H1 (cell line): ENCODE measurements at regions not wholly inside any gene's neighbourhood (a gene's known extent, or its start where the extent isn't known, plus 50 kb on each side); places are given as distances from the start of the nearest gene placed in this dataset.
A peak's percentile ranks its signal among the peaks of the same experiment; 100 is the strongest.

Experiments used
- CTCF ChIA-PET: fragments of 300-600 bp; sonication (Branson Sonifier 250); formaldehyde crosslinking; loops from one replicate; lab custom pipeline; 2021; ENCODE audit not compliant: partially characterized antibody; lab: Charles Lee
- POLR2A ChIA-PET: fragments of 300-600 bp; sonication (Branson Sonifier 250); formaldehyde crosslinking; loops from one replicate; lab custom pipeline; 2021; ENCODE audit warnings: inconsistent platforms; ENCODE audit not compliant: partially characterized antibody; lab: Charles Lee
- DNase-seq, 2 experiments: peaks; one replicate each; pipeline versions ENCODE4 v3.0.0 to v3.0.0-alpha.2; 2010 to 2022; ENCODE audit warnings: low spot score in 2 of 2, low read depth in 1 of 2, mixed read lengths in 1 of 2
- FAIRE-seq: peaks from 2 replicates; lab custom pipeline; 2011; peaks lifted over from hg19 to GRCh38; lab: Jason Lieb, UNC
- H2AFZ ChIP-seq: 2 replicates; pipeline ENCODE4 v1.8.1; 2012; ENCODE audit warnings: low read length, inconsistent platforms
- H2AK5ac ChIP-seq: 2 replicates; pipeline ENCODE4 v1.6.1; 2013; ENCODE audit warnings: low read depth, low read length
- H2BK120ac ChIP-seq: replicated peaks from 2 replicates; pipeline ENCODE3; 2013; ENCODE audit warnings: low read depth, low read length, inconsistent platforms
- H2BK12ac ChIP-seq: 2 replicates; pipeline ENCODE4 v1.6.1; 2013; ENCODE audit warnings: low read depth, low read length
- H2BK15ac ChIP-seq: 2 replicates; pipeline ENCODE4 v1.6.1; 2013; ENCODE audit warnings: low read length
- H2BK20ac ChIP-seq: 2 replicates; pipeline ENCODE4 v1.6.1; 2013; ENCODE audit warnings: low read length
- H2BK5ac ChIP-seq: 2 replicates; pipeline ENCODE4 v1.6.1; 2013; ENCODE audit warnings: low read depth, low read length
- H3K14ac ChIP-seq: 2 replicates; pipeline ENCODE4 v1.6.1; 2013; ENCODE audit warnings: inconsistent platforms; ENCODE audit not compliant: insufficient read length
- H3K18ac ChIP-seq: 2 replicates; pipeline ENCODE4 v1.6.1; 2013; ENCODE audit warnings: low read length; ENCODE audit errors: extremely low read depth
- H3K23ac ChIP-seq: 2 replicates; pipeline ENCODE4 v1.6.1; 2013; ENCODE audit warnings: inconsistent platforms; ENCODE audit not compliant: insufficient read length
- H3K23me2 ChIP-seq: 2 replicates; pipeline ENCODE4 v1.6.1; 2013; ENCODE audit warnings: low read depth, low read length
- H3K27ac ChIP-seq: 2 replicates; pipeline ENCODE4 v1.6.1; 2011; ENCODE audit warnings: low read depth, low read length, inconsistent platforms
- H3K27me3 ChIP-seq, 4 experiments: replicated peaks in 1 of 4; 1 replicate in 1 of 4; 2 replicates in 3 of 4; pipeline versions ENCODE4 v1.6.1 to v1.8.1; 2011 to 2013; ENCODE audit warnings: low read length in 3 of 4, mild to moderate bottlenecking in 3 of 4, inconsistent platforms in 2 of 4, mixed read lengths in 2 of 4, moderate library complexity in 1 of 4; ENCODE audit not compliant: control insufficient read depth in 3 of 4, insufficient read depth in 3 of 4; ENCODE audit errors: extremely low read depth in 1 of 4
- H3K36me3 ChIP-seq, 4 experiments: 2 replicates each; pipeline versions ENCODE4 v1.6.1 to v1.8.1; 2011 to 2013; ENCODE audit warnings: mild to moderate bottlenecking in 4 of 4, low read length in 3 of 4, moderate library complexity in 2 of 4, control low read depth in 1 of 4, inconsistent platforms in 1 of 4; ENCODE audit not compliant: insufficient read depth in 4 of 4, control insufficient read depth in 2 of 4
- H3K4ac ChIP-seq: replicated peaks from 2 replicates; pipeline ENCODE3; 2013; ENCODE audit warnings: low read length, low read depth, mixed read lengths, inconsistent platforms; ENCODE audit not compliant: insufficient read length
- H3K4me1 ChIP-seq, 4 experiments: replicated peaks in 1 of 4; 1 replicate in 1 of 4; 2 replicates in 3 of 4; pipeline versions ENCODE4 v1.6.1 to v1.8.1; 2011 to 2013; ENCODE audit warnings: low read length in 3 of 4, inconsistent platforms in 2 of 4, mixed read lengths in 1 of 4; ENCODE audit not compliant: insufficient read depth in 4 of 4, control insufficient read depth in 3 of 4
- H3K4me2 ChIP-seq, 2 experiments: 2 replicates each; pipeline versions ENCODE4 v1.6.1 to v1.8.1; 2011 to 2013; ENCODE audit warnings: low read depth in 2 of 2, low read length in 2 of 2, control low read depth in 1 of 2, inconsistent platforms in 1 of 2, mild to moderate bottlenecking in 1 of 2; ENCODE audit not compliant: insufficient read depth in 1 of 2
- H3K4me3 ChIP-seq, 4 experiments: fragments of 200-600, 300-600 bp in 1 of 4; sonication (generic), shearing (Covaris generic), sonication (Bioruptor Twin) in 1 of 4; 2 replicates each; pipeline versions ENCODE4 v1.5.1 to v1.8.1; 2011 to 2016; ENCODE audit warnings: low read length in 4 of 4, low read depth in 3 of 4, control low read depth in 2 of 4, inconsistent platforms in 2 of 4, mild to moderate bottlenecking in 2 of 4, mixed read lengths in 1 of 4, moderate library complexity in 1 of 4; ENCODE audit not compliant: insufficient read depth in 2 of 4; ENCODE audit errors: extremely low read depth in 1 of 4
- H3K56ac ChIP-seq: replicated peaks from 2 replicates; pipeline ENCODE3; 2013; ENCODE audit warnings: low read depth, mild to moderate bottlenecking, mixed read lengths, low read length, inconsistent platforms; ENCODE audit not compliant: insufficient read length
- H3K79me1 ChIP-seq: 2 replicates; pipeline ENCODE4 v1.6.1; 2013; ENCODE audit warnings: low read depth, low read length, control low read depth
- H3K79me2 ChIP-seq, 2 experiments: 2 replicates each; pipeline versions ENCODE4 v1.6.1 to v1.8.1; 2012 to 2013; ENCODE audit warnings: low read length in 2 of 2, mild to moderate bottlenecking in 2 of 2, inconsistent platforms in 1 of 2; ENCODE audit not compliant: insufficient read depth in 2 of 2, control insufficient read depth in 1 of 2
- H3K9ac ChIP-seq, 4 experiments: replicated peaks in 1 of 4; 1 replicate in 1 of 4; 2 replicates in 3 of 4; pipeline versions ENCODE4 v1.6.1 to v1.8.1; 2011 to 2013; ENCODE audit warnings: low read depth in 3 of 4, low read length in 3 of 4, control low read depth in 2 of 4, mild to moderate bottlenecking in 2 of 4, moderate library complexity in 2 of 4, inconsistent platforms in 1 of 4; ENCODE audit errors: extremely low read depth in 1 of 4
- H3K9me3 ChIP-seq, 2 experiments: 2 replicates each; pipeline versions ENCODE4 v1.6.1 to v1.8.1; 2012 to 2013; ENCODE audit warnings: mild to moderate bottlenecking in 2 of 2, moderate library complexity in 2 of 2, control low read depth in 1 of 2, inconsistent platforms in 1 of 2, low read depth in 1 of 2, low read length in 1 of 2, mixed read lengths in 1 of 2; ENCODE audit not compliant: insufficient read depth in 2 of 2
- H4K20me1 ChIP-seq, 2 experiments: replicated peaks in 1 of 2; 2 replicates each; pipeline versions ENCODE3 to v1.8.1; 2011 to 2013; ENCODE audit warnings: inconsistent platforms in 2 of 2, low read length in 2 of 2, mild to moderate bottlenecking in 1 of 2; ENCODE audit not compliant: insufficient read depth in 2 of 2, control insufficient read depth in 1 of 2
- H4K5ac ChIP-seq: 2 replicates; pipeline ENCODE4 v1.6.1; 2013; ENCODE audit warnings: low read length, low read depth, mixed read lengths, inconsistent platforms; ENCODE audit not compliant: insufficient read length
- H4K8ac ChIP-seq: 2 replicates; pipeline ENCODE4 v1.8.0; 2013; ENCODE audit warnings: mild to moderate bottlenecking, moderate library complexity, low read length, inconsistent platforms; ENCODE audit not compliant: insufficient read depth; ENCODE audit errors: extremely low read depth
- H4K91ac ChIP-seq: replicated peaks from 2 replicates; pipeline ENCODE3; 2013; ENCODE audit warnings: low read length, mixed read lengths, inconsistent platforms; ENCODE audit not compliant: insufficient read length
- ASH2L ChIP-seq: fragments of 200-600, 300-600 bp; sonication (generic); IDR thresholded peaks from one replicate; pipeline ENCODE4 v1.7.1; 2017; ENCODE audit warnings: low read length
- BRCA1 ChIP-seq: IDR thresholded peaks from 2 replicates; pipeline ENCODE4 v1.6.1; 2012; ENCODE audit warnings: low read depth, low read length, improper control_type of control experiment
- CBX5 ChIP-seq: fragments of 300-800, 300-1000 bp; sonication (generic); IDR thresholded peaks from 2 replicates; pipeline ENCODE4 v1.7.1; 2016; ENCODE audit warnings: antibody characterized with exemption, low read length, low read depth
- CHD2 ChIP-seq: IDR thresholded peaks from 2 replicates; pipeline ENCODE4 v1.6.1; 2012; ENCODE audit warnings: low read length, improper control_type of control experiment
- FOSL1 ChIP-seq: IDR thresholded peaks from 2 replicates; pipeline ENCODE4 v1.6.1; 2011; ENCODE audit warnings: mild to moderate bottlenecking, low read depth, low read length, moderate library complexity; ENCODE audit not compliant: insufficient read depth
- GABPA ChIP-seq: IDR thresholded peaks from 2 replicates; pipeline ENCODE4 v1.6.1; 2011; ENCODE audit warnings: mild to moderate bottlenecking, low read length, moderate library complexity, borderline replicate concordance; ENCODE audit not compliant: insufficient read depth
- JUN ChIP-seq: IDR thresholded peaks from 2 replicates; pipeline ENCODE4 v1.6.1; 2011; ENCODE audit warnings: low read depth, mild to moderate bottlenecking, improper control_type of control experiment, low read length
- RBBP5 ChIP-seq: IDR thresholded peaks from 2 replicates; pipeline ENCODE4 v1.7.1; 2012; ENCODE audit warnings: low read depth, mild to moderate bottlenecking, inconsistent platforms, low read length, moderate library complexity, borderline replicate concordance
- SP2 ChIP-seq: IDR thresholded peaks from 2 replicates; pipeline ENCODE4 v1.6.1; 2012; ENCODE audit warnings: mild to moderate bottlenecking, low read length, inconsistent platforms
- TCF12 ChIP-seq: IDR thresholded peaks from 2 replicates; pipeline ENCODE4 v1.6.1; 2011; ENCODE audit warnings: low read depth, mild to moderate bottlenecking, low read length
- ZNF274 ChIP-seq: IDR thresholded peaks from 2 replicates; pipeline ENCODE4 v1.7.0; 2012; ENCODE audit warnings: low read length, borderline replicate concordance; ENCODE audit errors: extremely low read depth
- WGBS, 2 experiments: shearing (Covaris generic) in 1 of 2; methylation state at CpG; one replicate each; pipeline versions ENCODE4 v1.1.6 to v1.1.7; 2013 to 2015; ENCODE audit warnings: low lambda C conversion rate in 2 of 2, mixed read lengths in 2 of 2, inconsistent platforms in 1 of 2, low coverage in 1 of 2, missing lambda C conversion rate in 1 of 2; ENCODE audit not compliant: insufficient replicate concordance in 2 of 2, insufficient coverage in 1 of 2, insufficient read length in 1 of 2; ENCODE audit errors: extremely low coverage in 1 of 2, missing lambda C conversion rate in 1 of 2; 5-methylcytosine and 5-hydroxymethylcytosine counted together
- TF ChIP-seq, protein P1 (sequence below): IDR thresholded peaks from 2 replicates; pipeline ENCODE4 v1.6.1; 2012; ENCODE audit warnings: low read length, inconsistent platforms

DNA sequence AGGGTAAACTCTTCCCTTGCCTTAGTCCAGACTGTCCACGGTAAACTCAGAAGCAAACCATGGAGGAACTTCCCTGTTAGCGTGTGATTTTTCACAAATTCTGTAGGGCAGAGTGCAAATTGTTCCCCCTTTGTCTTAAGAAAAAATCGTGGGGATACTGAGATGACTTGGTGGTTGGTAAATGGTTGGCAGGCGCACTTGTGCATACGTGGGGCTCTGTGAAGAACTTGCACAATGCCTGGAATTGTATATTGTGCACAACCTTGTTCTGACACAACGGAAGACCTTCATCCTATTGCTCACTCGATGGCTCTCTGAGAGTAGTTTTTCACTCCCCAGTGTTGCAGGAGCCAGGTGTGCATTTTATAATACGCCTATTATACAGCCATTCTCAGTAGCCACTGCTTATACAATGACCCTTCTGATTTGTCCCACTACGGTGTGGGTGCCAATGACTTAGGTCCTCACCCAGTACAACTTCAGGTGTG is 150.0 kb downstream of the SPRY1 start:
- Histone ChIP-seq H3K4me1 (peaks cover 8 to 27% (median 17%) of the 10 kb centered on the region in 4 experiments), H2BK5ac (peak overlapping the region; percentile 84; the same call in 1 of the 2 replicates), H3K36me3 (no peaks in the 10 kb centered on the region), H3K9me3 (no peaks in the 10 kb centered on the region), H2AFZ (peak overlapping the region; percentile 85), H4K5ac (peak overlapping the region; percentile 30), H3K18ac (peak overlapping the region; percentile 86; the same call in 1 of the 2 replicates), H3K79me2 (no peaks in the 10 kb centered on the region), H2BK12ac (peak overlapping the region; percentile 93), H4K8ac (no peak overlapping the region), H3K79me1 (no peaks in the 10 kb centered on the region), H3K4me3 (peak overlapping the region in 1 of 4 experiments; percentile 47; a peak in 1 of 8 replicates), H3K23ac (no peak overlapping the region), H3K27me3 (no peaks in the 10 kb centered on the region), H3K4ac (no peak overlapping the region), H3K23me2 (peaks cover 2% of the 10 kb centered on the region; the same call in 1 of the 2 replicates), H3K27ac (no peak overlapping the region), H4K91ac (peak overlapping the region; percentile 45), H3K56ac (no peak overlapping the region), H3K4me2 (peak overlapping the region; percentile 61 to 77), H2BK15ac (peak overlapping the region; percentile 46; the same call in 1 of the 2 replicates), H4K20me1 (no peaks in the 10 kb centered on the region), H2BK120ac (peak overlapping the region; percentile 30), H2AK5ac (no peak overlapping the region), H3K9ac (peak overlapping the region in 1 of 4 experiments; percentile 42; a peak in 1 of 7 replicates), H2BK20ac (peak overlapping the region; percentile 98), H3K14ac (no peak overlapping the region)
- ChIA-PET POLR2A (interaction anchor here (1.7 kb wide), 1 partner anchor 41 kb away, joined by 5 read pairs; no protein-coding TSS in a partner anchor), CTCF (interaction anchor here (1.0 to 1.2 kb wide), 2 partner anchors 231 to 298 kb away, joined by 3 to 4 read pairs; no protein-coding TSS in a partner anchor)
- FAIRE-seq (peak; percentile 7), DNase-seq (peak in 1 of 2 experiments; percentile 50)
- 53% methylated on average over 9 of the region's 9 CpGs; no CpG with 5 or more reads in 1 of the 2 experiments for WGBS, 2 experiments
- TF ChIP-seq CBX5: no peak
- no peak for TF ChIP-seq ASH2L
- no peak for TF ChIP-seq CHD2
- TF ChIP-seq FOSL1: no peak
- TF ChIP-seq ZNF274: no peak
- no peak for TF ChIP-seq JUN
- no peak for TF ChIP-seq BRCA1
- TF ChIP-seq, protein P1, sequence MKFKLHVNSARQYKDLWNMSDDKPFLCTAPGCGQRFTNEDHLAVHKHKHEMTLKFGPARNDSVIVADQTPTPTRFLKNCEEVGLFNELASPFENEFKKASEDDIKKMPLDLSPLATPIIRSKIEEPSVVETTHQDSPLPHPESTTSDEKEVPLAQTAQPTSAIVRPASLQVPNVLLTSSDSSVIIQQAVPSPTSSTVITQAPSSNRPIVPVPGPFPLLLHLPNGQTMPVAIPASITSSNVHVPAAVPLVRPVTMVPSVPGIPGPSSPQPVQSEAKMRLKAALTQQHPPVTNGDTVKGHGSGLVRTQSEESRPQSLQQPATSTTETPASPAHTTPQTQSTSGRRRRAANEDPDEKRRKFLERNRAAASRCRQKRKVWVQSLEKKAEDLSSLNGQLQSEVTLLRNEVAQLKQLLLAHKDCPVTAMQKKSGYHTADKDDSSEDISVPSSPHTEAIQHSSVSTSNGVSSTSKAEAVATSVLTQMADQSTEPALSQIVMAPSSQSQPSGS: no peak
- no peak; the same call in 1 of the 2 replicates for TF ChIP-seq RBBP5
- no peak for TF ChIP-seq SP2
- TF ChIP-seq GABPA: no peak
- no peak for TF ChIP-seq TCF12
